Neural crest cell (in vitro differentiated cells): ENCODE measurements at regions not wholly inside any gene's neighbourhood (a gene's known extent, or its start where the extent isn't known, plus 50 kb on each side); places are given as distances from the start of the nearest gene placed in this dataset.

ENCODE experiments used
- DNase-seq: peaks from one replicate; pipeline ENCODE4 v3.0.0; 2021; ENCODE audit warnings: low read depth, mixed read lengths, low spot score
- H3K27ac Mint-ChIP-seq: one replicate; pipeline ENCODE4 v1.8.0; 2021; ENCODE audit warnings: mild to moderate bottlenecking, mixed read lengths; ENCODE audit not compliant: unreplicated experiment
- H3K27me3 Mint-ChIP-seq: 2 replicates; pipeline ENCODE4 v1.8.0; 2021; ENCODE audit warnings: low read depth, mild to moderate bottlenecking, mixed read lengths
- H3K36me3 Mint-ChIP-seq: 2 replicates; pipeline ENCODE4 v1.8.0; 2021; ENCODE audit warnings: low read depth, mild to moderate bottlenecking, mixed read lengths
- H3K4me1 Mint-ChIP-seq: 2 replicates; pipeline ENCODE4 v1.8.0; 2021; ENCODE audit warnings: mixed read lengths
- H3K4me3 Mint-ChIP-seq: one replicate; pipeline ENCODE4 v1.8.0; 2021; ENCODE audit warnings: mild to moderate bottlenecking, mixed read lengths
- H3K9me3 Mint-ChIP-seq: 2 replicates; pipeline ENCODE4 v1.8.0; 2021; ENCODE audit warnings: mixed read lengths
- CTCF ChIP-seq: fragments of 200-600 bp; sonication (generic); conservative IDR thresholded peaks from 2 replicates; pipeline ENCODE4 v1.5.0; 2021; ENCODE audit warnings: antibody characterized with exemption, mild to moderate bottlenecking

DNA sequence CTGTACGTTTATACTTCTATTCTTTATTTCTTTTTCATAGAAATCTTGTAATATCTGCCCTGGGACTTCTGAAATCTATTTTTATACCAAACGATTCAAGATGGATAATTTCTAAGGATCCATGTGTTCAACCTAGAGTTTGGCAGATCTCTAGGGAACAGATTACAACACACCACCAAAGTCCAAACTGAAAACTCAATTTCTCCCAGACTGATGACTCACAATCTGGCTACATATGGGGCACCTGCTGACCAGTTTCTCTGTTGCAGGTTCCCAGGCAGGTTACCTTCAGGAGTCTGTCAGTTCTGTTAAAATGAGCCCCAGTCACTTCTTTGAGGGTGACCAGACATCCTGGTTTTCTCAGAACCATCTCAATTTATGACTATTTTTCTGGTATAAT lies 439.4 kb downstream of the GPATCH2 start:
- H3K4me1 Mint-ChIP-seq: no peaks in the 10 kb centered on the region
- no peak overlapping the region for H3K4me3 Mint-ChIP-seq
- DNase-seq: no peak
- peaks cover 8% of the 10 kb centered on the region for H3K9me3 Mint-ChIP-seq
- H3K36me3 Mint-ChIP-seq: no peaks in the 10 kb centered on the region
- TF ChIP-seq CTCF: no peak
- H3K27me3 Mint-ChIP-seq: no peaks in the 10 kb centered on the region
- H3K27ac Mint-ChIP-seq: no peak overlapping the region

DNA sequence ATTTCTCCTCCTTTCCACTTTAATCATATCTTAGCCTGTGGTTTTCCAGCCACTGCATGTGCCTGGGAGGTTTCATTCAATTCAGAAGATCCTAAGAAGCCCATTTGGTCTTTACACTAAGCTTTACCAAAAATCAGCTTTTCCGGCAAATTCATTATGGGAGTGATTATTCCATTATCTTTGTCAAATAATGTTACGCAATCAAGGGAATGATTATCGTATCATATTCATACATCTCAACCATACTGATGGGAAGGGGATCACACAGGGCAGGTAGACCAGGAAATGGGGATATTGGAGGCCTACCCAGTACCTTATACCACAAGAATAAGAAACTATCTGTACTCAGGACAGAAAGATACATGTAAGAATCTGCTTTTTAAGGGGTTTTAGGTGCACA lies 440.5 kb downstream of the GPATCH2 start:
- H3K27me3 Mint-ChIP-seq: no peaks in the 10 kb centered on the region
- no peaks in the 10 kb centered on the region for H3K36me3 Mint-ChIP-seq
- no peak overlapping the region for H3K4me3 Mint-ChIP-seq
- TF ChIP-seq CTCF: no peak
- no peak for DNase-seq
- H3K27ac Mint-ChIP-seq: no peak overlapping the region
- peaks cover 8% of the 10 kb centered on the region for H3K9me3 Mint-ChIP-seq
- H3K4me1 Mint-ChIP-seq: no peaks in the 10 kb centered on the region

DNA sequence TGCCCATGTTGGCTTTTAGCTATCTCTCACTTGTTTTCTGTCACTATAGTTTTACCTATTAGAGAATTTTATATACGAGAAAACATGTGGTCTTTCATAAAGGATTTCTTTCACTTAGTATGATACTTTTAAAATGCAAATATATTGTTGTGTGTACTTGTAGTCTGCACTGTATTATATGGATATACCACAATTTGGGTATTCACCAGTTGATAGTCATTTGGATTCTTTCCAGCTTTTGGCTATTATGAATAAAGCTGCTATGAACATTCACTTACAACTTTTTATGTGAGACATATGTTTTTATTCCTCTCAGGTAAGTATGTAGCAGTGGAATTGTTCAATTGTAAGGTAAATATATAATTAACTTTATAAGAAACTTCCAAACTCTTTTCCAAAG lies 441.5 kb downstream of the GPATCH2 start:
- Mint-ChIP-seq H3K4me1 (no peaks in the 10 kb centered on the region), H3K36me3 (no peaks in the 10 kb centered on the region), H3K9me3 (peaks cover 8% of the 10 kb centered on the region), H3K4me3 (no peak overlapping the region), H3K27me3 (no peaks in the 10 kb centered on the region), H3K27ac (no peak overlapping the region)
- no peak for TF ChIP-seq CTCF
- DNase-seq: no peak

DNA sequence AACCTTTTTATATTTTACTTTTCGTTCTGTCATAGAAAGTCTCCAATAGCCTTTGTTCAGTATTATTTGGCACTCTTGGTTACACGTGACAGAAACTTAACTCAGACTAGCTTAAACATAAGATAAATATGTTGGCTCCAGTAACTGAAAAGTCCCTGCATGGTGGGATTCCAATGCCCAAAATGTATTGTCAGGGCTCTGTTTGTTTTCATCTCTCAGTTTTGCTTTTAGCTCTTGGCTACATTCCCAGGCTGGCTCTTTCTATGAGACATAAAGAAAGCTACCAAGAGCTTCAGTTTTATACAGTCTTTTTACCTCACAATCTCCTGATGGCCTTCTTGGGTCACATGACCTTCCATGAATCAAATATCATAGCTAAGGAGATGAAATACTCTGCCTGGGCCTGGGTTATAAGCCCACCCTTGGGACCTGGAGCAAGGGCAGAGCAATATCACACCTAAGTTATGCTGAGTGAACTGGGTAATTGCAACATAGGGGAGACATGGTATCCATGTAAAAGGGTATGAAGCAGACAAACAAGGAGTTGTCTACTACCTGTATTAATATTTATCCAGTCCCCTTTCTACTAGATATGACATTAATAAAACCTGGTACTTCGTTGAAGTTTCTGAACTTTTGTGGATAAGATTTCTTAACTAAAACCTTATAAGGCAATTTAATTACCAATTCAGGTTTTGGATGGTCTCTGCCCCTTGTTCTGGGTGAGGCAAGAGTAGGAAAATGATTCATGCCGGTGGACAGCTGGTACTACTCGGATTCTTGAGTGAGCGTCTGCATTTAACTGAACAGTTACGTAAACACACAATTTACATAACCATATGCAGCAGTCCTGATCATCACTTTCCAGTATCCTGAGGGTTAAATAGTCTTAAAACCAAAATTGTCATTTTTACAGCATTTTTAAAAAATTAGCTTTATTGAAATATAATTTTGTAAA lies 442.3 kb downstream of the GPATCH2 start:
- no peaks in the 10 kb centered on the region for H3K36me3 Mint-ChIP-seq
- H3K4me3 Mint-ChIP-seq: no peak overlapping the region
- peaks cover 8% of the 10 kb centered on the region for H3K9me3 Mint-ChIP-seq
- DNase-seq: no peak
- H3K4me1 Mint-ChIP-seq: no peaks in the 10 kb centered on the region
- no peak overlapping the region for H3K27ac Mint-ChIP-seq
- TF ChIP-seq CTCF: no peak
- no peaks in the 10 kb centered on the region for H3K27me3 Mint-ChIP-seq

DNA sequence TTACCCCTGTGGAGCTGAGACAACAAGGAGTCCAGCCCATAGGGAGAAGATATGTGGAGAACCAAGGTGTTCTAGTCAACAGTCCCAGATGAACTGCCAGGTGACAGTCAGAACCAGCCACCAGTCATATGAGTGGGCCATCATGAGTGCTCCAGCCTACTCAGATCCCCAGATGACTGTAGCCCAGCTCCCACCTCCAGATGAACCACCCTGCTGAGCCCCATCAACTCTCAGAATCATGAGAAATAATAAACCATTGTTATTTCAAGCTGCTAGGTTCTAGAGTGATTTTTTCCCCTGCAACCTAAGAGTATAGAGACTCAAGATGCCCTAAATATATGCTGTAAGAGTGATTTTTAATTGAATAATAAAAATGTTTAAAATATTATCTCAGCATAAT lies 444.2 kb downstream of the GPATCH2 start:
- Mint-ChIP-seq H3K9me3 (peaks cover 8% of the 10 kb centered on the region), H3K27me3 (no peaks in the 10 kb centered on the region), H3K4me3 (no peak overlapping the region), H3K36me3 (no peaks in the 10 kb centered on the region), H3K4me1 (no peaks in the 10 kb centered on the region), H3K27ac (no peak overlapping the region)
- TF ChIP-seq CTCF: no peak
- DNase-seq: no peak
